KMS-11 (cell line): ENCODE measurements at regions not wholly inside any gene's neighbourhood (a gene's known extent, or its start where the extent isn't known, plus 50 kb on each side); places are given as distances from the start of the nearest gene placed in this dataset.
"Not testable (repeated sequence)": the region's sequence is repeated elsewhere in the genome, so short reads cannot be mapped to it uniquely, and the experiment has no call there.

Experiments used
- H2AFZ ChIP-seq: fragments of 200-600 bp; sonication (generic); 2 replicates; pipeline ENCODE4 v1.6.1; 2016; ENCODE audit warnings: antibody characterized with exemption, mixed run types, low read depth
- H3K27ac ChIP-seq: fragments of 200-600 bp; sonication (generic); 2 replicates; pipeline ENCODE4 v1.6.1; 2016; ENCODE audit warnings: mild to moderate bottlenecking, mixed run types
- H3K27me3 ChIP-seq: fragments of 200-600 bp; sonication (generic); 2 replicates; pipeline ENCODE4 v1.6.1; 2017; ENCODE audit warnings: mild to moderate bottlenecking, low read depth, mixed run types, moderate library complexity; ENCODE audit not compliant: insufficient read depth
- H3K36me3 ChIP-seq: fragments of 200-600 bp; sonication (generic); 2 replicates; pipeline ENCODE4 v1.6.1; 2017; ENCODE audit warnings: mild to moderate bottlenecking, mixed run types; ENCODE audit not compliant: insufficient read depth
- H3K4me1 ChIP-seq: fragments of 200-600 bp; sonication (generic); 2 replicates; pipeline ENCODE4 v1.6.1; 2016; ENCODE audit warnings: mild to moderate bottlenecking, low read depth, mixed run types; ENCODE audit not compliant: poor library complexity, severe bottlenecking
- H3K4me2 ChIP-seq: fragments of 200-600 bp; sonication (generic); 2 replicates; pipeline ENCODE4 v1.7.0; 2016; ENCODE audit warnings: mild to moderate bottlenecking, mixed run types
- H3K4me3 ChIP-seq: fragments of 200-600 bp; sonication (generic); IDR thresholded peaks from 2 replicates; pipeline ENCODE4 v1.6.1; 2017; ENCODE audit warnings: low read depth, low read length, mixed read lengths; ENCODE audit not compliant: insufficient read depth
- H3K79me2 ChIP-seq: fragments of 200-600 bp; sonication (generic); 2 replicates; pipeline ENCODE4 v1.6.1; 2016; ENCODE audit warnings: low read depth, mixed run types; ENCODE audit not compliant: insufficient read depth
- H3K9ac ChIP-seq: fragments of 200-600 bp; sonication (generic); 2 replicates; pipeline ENCODE4 v1.6.1; 2016; ENCODE audit warnings: mild to moderate bottlenecking, mixed run types
- H4K20me1 ChIP-seq: fragments of 200-600 bp; sonication (generic); 2 replicates; pipeline ENCODE4 v1.6.1; 2016; ENCODE audit warnings: mild to moderate bottlenecking, mixed run types; ENCODE audit not compliant: insufficient read depth
- TF ChIP-seq, protein P1 (sequence below): fragments of 200-600 bp; sonication (generic); conservative IDR thresholded peaks from 2 replicates; pipeline ENCODE4 v1.6.1; 2017; ENCODE audit warnings: low read depth, mild to moderate bottlenecking, antibody characterized with exemption, low read length, moderate library complexity, mixed read lengths

GRCh38 chr10:2197663-2198062 is 460.3 kb upstream of the ADARB2 start:
- no peaks in the 10 kb centered on the region for H4K20me1 ChIP-seq

DNA sequence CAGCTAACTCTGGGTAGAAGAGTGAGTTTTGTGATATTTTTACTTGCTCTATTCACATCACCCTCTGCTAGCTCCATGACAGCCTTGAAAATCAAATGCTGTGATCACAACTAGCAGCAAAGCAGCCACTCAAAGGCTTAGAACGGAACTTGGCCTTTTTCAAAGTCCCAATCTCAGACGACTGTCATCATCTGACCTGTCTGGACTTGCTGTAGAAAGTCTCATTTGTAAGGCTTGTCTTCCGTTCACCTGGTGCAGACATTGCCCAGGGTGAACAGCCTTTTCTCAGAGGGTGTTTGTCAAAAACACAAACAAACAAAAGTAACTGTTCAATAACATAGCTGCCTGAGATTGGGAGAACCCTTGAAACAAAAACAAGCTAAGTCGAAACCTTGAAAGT is 458.9 kb upstream of the ADARB2 start:
- Histone ChIP-seq H3K9ac (no peak overlapping the region), H3K27ac (no peak overlapping the region), H3K79me2 (no peaks in the 10 kb centered on the region), H4K20me1 (no peaks in the 10 kb centered on the region), H3K36me3 (no peaks in the 10 kb centered on the region), H3K4me1 (no peaks in the 10 kb centered on the region), H3K27me3 (no peaks in the 10 kb centered on the region), H3K4me2 (no peak overlapping the region), H2AFZ (no peak overlapping the region), H3K4me3 (no peak overlapping the region)
- TF ChIP-seq, protein P1, sequence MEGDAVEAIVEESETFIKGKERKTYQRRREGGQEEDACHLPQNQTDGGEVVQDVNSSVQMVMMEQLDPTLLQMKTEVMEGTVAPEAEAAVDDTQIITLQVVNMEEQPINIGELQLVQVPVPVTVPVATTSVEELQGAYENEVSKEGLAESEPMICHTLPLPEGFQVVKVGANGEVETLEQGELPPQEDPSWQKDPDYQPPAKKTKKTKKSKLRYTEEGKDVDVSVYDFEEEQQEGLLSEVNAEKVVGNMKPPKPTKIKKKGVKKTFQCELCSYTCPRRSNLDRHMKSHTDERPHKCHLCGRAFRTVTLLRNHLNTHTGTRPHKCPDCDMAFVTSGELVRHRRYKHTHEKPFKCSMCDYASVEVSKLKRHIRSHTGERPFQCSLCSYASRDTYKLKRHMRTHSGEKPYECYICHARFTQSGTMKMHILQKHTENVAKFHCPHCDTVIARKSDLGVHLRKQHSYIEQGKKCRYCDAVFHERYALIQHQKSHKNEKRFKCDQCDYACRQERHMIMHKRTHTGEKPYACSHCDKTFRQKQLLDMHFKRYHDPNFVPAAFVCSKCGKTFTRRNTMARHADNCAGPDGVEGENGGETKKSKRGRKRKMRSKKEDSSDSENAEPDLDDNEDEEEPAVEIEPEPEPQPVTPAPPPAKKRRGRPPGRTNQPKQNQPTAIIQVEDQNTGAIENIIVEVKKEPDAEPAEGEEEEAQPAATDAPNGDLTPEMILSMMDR, result no peak

More at GRCh38 chr10:2197663-2198062, 460.3 kb upstream of the ADARB2 start:
- Histone ChIP-seq H3K4me1 (no peaks in the 10 kb centered on the region), H3K27ac (no peak overlapping the region), H3K79me2 (no peaks in the 10 kb centered on the region), H3K4me3 (no peak overlapping the region), H3K4me2 (no peak overlapping the region), H3K9ac (no peak overlapping the region), H3K36me3 (no peaks in the 10 kb centered on the region), H3K27me3 (no peaks in the 10 kb centered on the region), H2AFZ (no peak overlapping the region)
- TF ChIP-seq, protein P1, result no peak

DNA sequence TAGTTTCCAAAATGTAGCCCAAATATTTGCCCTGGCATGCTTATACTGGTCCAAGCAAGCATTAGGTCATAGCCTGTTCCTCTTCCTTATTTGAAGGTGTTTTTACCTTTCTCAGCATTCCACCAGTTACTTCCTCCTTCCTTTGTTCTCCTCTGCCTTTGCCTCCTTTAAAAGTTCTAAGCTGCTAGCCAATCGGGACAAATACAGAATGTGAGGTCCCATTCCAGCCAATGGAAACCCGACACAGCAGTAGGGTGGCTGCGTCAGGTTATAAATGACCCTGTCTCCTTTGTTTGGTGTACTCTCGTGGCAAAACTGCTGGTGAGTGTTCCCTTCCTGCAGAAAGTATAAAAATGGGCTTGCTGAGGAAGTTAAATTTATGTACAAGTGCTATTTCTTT is 452.0 kb upstream of the ADARB2 start:
- H3K9ac ChIP-seq, H3K79me2 ChIP-seq, H3K4me2 ChIP-seq, H3K4me3 ChIP-seq, H3K27ac ChIP-seq, H3K4me1 ChIP-seq, H2AFZ ChIP-seq, H3K36me3 ChIP-seq, H4K20me1 ChIP-seq, H3K27me3 ChIP-seq: not testable (repeated sequence)

DNA sequence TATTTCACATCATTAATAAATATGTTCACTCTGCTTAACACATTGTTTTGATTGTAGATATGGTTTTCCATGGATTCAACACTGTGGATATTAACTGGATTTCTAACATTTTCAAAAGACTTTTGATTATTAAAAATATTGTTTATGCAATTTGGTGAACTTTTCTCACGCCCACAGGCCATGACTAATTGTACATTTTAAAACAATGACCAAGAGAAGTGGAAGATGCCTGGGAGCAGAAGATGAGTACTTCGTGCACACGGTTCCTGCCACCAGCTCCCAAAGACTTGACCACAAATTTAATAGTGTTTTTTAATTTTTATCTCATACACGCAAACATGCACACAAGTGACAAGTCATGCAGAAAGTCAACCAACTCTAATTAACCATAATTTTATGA is 451.0 kb upstream of the ADARB2 start:
- no peaks in the 10 kb centered on the region for H3K36me3 ChIP-seq
- TF ChIP-seq, protein P1, result no peak
- no peak overlapping the region for H3K4me2 ChIP-seq
- no peak overlapping the region for H2AFZ ChIP-seq
- no peak overlapping the region for H3K4me3 ChIP-seq
- H3K79me2 ChIP-seq, result no peaks in the 10 kb centered on the region
- no peaks in the 10 kb centered on the region for H3K27me3 ChIP-seq
- H3K9ac ChIP-seq, result no peak overlapping the region
- no peak overlapping the region for H3K27ac ChIP-seq
- H3K4me1 ChIP-seq, result no peaks in the 10 kb centered on the region
- no peaks in the 10 kb centered on the region for H4K20me1 ChIP-seq

GRCh38 chr10:2173327-2173726 is 436.0 kb upstream of the ADARB2 start:
- no peaks in the 10 kb centered on the region for H4K20me1 ChIP-seq
- no peaks in the 10 kb centered on the region for H3K27me3 ChIP-seq
- no peak overlapping the region for H3K27ac ChIP-seq
- H3K4me1 ChIP-seq, result no peaks in the 10 kb centered on the region
- H2AFZ ChIP-seq, result no peak overlapping the region
- no peak overlapping the region for H3K4me2 ChIP-seq
- no peak overlapping the region for H3K4me3 ChIP-seq
- H3K9ac ChIP-seq, result no peak overlapping the region
- no peaks in the 10 kb centered on the region for H3K36me3 ChIP-seq
- TF ChIP-seq, protein P1, result no peak
- H3K79me2 ChIP-seq, result no peaks in the 10 kb centered on the region
